ENCODE measurements at regions not wholly inside any gene's neighbourhood (a gene's known extent, or its start where the extent isn't known, plus 50 kb on each side); places are given as distances from the start of the nearest gene placed in this dataset.

DNA sequence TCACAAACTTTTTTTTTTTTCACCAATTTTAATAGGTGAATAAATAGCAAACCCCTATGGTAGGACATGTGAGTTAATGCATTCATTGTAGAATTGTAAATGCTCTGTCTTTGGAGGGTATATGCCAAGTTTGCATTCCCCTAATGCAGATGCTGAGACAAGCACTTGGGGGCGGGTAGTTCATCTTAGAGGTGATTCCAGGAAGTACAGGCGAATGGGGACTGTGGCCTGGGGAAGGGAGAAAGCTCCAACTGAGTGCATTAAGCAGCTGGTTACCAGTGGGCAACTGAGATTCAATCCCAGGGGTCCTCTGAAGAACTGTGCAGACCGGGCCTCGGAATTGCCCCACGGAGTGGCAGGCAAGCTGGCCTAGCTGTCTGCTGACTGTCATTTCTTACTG is 107.6 kb downstream of the ZNF664 start:
- 0 out of 2 replicates have a peak, but pooled peaks cover 4% of the 10 kb centered on the region for H3K4me1 Mint-ChIP-seq (ENCODE audit: low read depth)
- H3K27me3 Mint-ChIP-seq (ENCODE audit: insufficient read depth), result peaks cover 24% of the 10 kb centered on the region
- no peak overlapping the region for H3K4me3 Mint-ChIP-seq
- H3K9me3 Mint-ChIP-seq, result no peaks in the 10 kb centered on the region
- H3K27ac Mint-ChIP-seq, result no peak overlapping the region
- TF ChIP-seq, protein P1, sequence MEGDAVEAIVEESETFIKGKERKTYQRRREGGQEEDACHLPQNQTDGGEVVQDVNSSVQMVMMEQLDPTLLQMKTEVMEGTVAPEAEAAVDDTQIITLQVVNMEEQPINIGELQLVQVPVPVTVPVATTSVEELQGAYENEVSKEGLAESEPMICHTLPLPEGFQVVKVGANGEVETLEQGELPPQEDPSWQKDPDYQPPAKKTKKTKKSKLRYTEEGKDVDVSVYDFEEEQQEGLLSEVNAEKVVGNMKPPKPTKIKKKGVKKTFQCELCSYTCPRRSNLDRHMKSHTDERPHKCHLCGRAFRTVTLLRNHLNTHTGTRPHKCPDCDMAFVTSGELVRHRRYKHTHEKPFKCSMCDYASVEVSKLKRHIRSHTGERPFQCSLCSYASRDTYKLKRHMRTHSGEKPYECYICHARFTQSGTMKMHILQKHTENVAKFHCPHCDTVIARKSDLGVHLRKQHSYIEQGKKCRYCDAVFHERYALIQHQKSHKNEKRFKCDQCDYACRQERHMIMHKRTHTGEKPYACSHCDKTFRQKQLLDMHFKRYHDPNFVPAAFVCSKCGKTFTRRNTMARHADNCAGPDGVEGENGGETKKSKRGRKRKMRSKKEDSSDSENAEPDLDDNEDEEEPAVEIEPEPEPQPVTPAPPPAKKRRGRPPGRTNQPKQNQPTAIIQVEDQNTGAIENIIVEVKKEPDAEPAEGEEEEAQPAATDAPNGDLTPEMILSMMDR (IDR thresholded peaks at IDR 0.05), result no peak
- DNase-seq, result no peak
- H3K36me3 Mint-ChIP-seq (ENCODE audit: low read depth), result no peaks in the 10 kb centered on the region

- peaks cover 24% of the 10 kb centered on the region for H3K27me3 Mint-ChIP-seq (ENCODE audit: insufficient read depth)
- no peak for DNase-seq
- no peaks in the 10 kb centered on the region for H3K9me3 Mint-ChIP-seq
- H3K4me3 Mint-ChIP-seq, result no peak overlapping the region
- TF ChIP-seq, protein P1 (IDR thresholded peaks at IDR 0.05), result no peak
- no peak overlapping the region for H3K27ac Mint-ChIP-seq
- no peaks in the 10 kb centered on the region for H3K36me3 Mint-ChIP-seq (ENCODE audit: low read depth)
- H3K4me1 Mint-ChIP-seq (ENCODE audit: low read depth), result 0 out of 2 replicates have a peak, but pooled peaks cover 4% of the 10 kb centered on the region
Measured at GRCh38 chr12:124082012-124082411, 109.0 kb downstream of the ZNF664 start.

DNA sequence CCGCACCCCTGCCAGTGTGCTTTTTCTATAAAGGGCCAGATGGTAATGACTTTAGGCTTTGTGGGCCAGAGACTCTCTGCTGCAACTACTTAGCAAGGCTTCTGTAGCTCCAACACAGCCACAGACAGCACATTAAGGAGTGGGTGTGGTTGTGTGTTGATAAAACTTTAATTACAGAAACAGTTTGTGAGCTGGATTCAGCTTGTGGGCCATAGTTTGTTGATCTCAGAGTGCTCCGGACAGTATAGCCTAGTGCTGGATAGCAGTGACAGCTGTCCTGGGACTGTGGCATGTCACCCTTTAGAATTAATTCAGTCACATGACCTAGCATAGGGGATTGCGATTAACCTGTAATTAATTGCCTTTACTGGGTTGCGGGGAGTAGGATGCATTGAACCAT is 109.7 kb downstream of the ZNF664 start:
- H3K27ac Mint-ChIP-seq, result no peak overlapping the region
- H3K36me3 Mint-ChIP-seq (ENCODE audit: low read depth), result no peaks in the 10 kb centered on the region
- no peaks in the 10 kb centered on the region for H3K9me3 Mint-ChIP-seq
- DNase-seq, result no peak
- H3K4me1 Mint-ChIP-seq (ENCODE audit: low read depth), result 0 out of 2 replicates have a peak, but pooled peaks cover 3% of the 10 kb centered on the region
- peaks cover 22% of the 10 kb centered on the region for H3K27me3 Mint-ChIP-seq (ENCODE audit: insufficient read depth)
- TF ChIP-seq, protein P1 (IDR thresholded peaks at IDR 0.05), result no peak
- H3K4me3 Mint-ChIP-seq, result no peak overlapping the region

DNA sequence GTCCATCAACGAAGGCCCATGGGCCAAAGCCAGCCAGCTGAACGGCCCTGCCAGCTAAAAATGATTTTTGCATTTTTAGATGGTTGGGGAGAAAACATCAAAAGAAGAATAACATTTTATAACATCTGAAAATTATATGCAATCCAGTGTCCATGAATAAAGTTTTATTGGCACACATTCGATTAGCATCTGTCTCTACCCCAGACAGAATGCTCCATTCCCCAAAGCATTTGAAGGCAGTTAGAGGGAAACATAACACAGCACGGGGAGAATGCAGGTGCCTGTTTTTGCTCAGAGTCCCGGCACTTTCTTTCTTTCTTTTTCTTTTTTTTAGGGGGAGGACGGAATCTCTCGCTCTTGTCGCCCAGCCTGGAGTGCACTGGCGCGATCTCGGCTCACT is 110.7 kb downstream of the ZNF664 start:
- peaks cover 17% of the 10 kb centered on the region for H3K27me3 Mint-ChIP-seq (ENCODE audit: insufficient read depth)
- no peaks in the 10 kb centered on the region for H3K36me3 Mint-ChIP-seq (ENCODE audit: low read depth)
- DNase-seq, result no peak
- no peak overlapping the region for H3K4me3 Mint-ChIP-seq
- no peaks in the 10 kb centered on the region for H3K9me3 Mint-ChIP-seq
- no peak overlapping the region for H3K27ac Mint-ChIP-seq
- TF ChIP-seq, protein P1 (IDR thresholded peaks at IDR 0.05), result no peak
- no peaks in the 10 kb centered on the region for H3K4me1 Mint-ChIP-seq (ENCODE audit: low read depth)

DNA sequence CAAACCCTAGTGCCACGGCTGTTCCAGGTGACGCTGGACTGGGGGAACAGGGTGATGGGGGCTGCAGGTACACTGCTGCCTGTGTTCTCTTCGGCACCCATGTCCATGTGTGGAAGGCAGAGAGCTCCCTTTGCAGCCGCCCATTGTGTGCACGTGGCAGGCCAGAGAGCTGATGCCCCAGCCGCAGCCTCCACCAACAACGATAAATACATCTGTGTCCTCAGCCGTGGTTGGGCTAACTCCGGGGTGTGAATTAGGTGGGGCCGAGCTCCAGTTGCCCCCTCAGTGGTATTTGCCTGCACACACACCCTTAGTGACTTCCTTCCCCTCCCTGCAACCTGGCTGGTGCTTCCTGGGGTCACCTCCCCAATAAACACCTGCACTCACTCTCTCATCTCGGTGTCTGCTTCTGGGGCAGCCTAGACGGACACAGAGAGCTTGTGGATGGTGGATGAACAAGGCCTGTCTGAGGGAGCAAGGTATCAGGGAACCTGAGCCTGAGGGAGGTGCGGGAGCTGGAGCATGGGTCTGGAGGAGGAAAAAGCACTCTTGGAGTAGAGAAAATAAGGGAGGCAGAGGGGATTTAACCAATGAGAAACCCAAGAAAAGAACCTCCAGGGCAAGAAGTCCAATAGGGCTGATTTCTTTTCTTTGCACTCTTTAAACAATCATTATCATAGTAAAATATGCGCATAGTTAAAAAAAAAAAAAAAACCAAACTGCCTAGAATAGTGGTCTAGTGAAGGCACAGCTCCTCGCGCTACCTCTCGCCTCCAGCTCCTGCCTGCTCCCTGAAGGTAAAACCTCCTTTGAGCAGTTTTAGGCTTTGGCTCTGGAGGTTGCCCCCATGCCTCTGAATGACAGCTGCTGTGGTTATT is 112.6 kb downstream of the ZNF664 start:
- H3K36me3 Mint-ChIP-seq (ENCODE audit: low read depth), result no peaks in the 10 kb centered on the region
- TF ChIP-seq, protein P1 (IDR thresholded peaks at IDR 0.05), result no peak
- peaks cover 11% of the 10 kb centered on the region for H3K27me3 Mint-ChIP-seq (ENCODE audit: insufficient read depth)
- no peak overlapping the region for H3K27ac Mint-ChIP-seq
- DNase-seq, result no peak
- no peak overlapping the region for H3K4me3 Mint-ChIP-seq
- H3K9me3 Mint-ChIP-seq, result no peaks in the 10 kb centered on the region
- H3K4me1 Mint-ChIP-seq (ENCODE audit: low read depth), result no peaks in the 10 kb centered on the region

Measured in HFFc6 (cell line).